ENCODE measurements at regions not wholly inside any gene's neighbourhood (a gene's known extent, or its start where the extent isn't known, plus 50 kb on each side); places are given as distances from the start of the nearest gene placed in this dataset.

DNA sequence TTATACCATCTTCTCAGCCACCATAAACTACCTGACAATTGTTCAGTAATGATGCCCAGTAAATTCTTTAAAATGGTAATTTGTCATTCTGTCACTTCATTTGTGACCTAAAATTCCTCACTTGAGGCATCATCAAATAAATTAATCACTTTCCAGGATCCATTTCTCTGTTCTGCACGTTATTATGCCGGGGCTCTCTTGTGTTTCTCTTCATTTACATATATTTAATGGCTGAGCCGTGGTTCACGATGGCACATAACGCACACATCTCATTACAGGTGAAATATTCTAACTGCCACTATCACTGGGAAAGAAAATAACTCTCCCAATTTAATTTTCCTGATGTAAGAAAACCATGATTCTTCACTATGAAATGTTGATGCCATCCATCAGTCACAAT is 529.6 kb downstream of the NR4A2 start:
- TF ChIP-seq, protein P1, sequence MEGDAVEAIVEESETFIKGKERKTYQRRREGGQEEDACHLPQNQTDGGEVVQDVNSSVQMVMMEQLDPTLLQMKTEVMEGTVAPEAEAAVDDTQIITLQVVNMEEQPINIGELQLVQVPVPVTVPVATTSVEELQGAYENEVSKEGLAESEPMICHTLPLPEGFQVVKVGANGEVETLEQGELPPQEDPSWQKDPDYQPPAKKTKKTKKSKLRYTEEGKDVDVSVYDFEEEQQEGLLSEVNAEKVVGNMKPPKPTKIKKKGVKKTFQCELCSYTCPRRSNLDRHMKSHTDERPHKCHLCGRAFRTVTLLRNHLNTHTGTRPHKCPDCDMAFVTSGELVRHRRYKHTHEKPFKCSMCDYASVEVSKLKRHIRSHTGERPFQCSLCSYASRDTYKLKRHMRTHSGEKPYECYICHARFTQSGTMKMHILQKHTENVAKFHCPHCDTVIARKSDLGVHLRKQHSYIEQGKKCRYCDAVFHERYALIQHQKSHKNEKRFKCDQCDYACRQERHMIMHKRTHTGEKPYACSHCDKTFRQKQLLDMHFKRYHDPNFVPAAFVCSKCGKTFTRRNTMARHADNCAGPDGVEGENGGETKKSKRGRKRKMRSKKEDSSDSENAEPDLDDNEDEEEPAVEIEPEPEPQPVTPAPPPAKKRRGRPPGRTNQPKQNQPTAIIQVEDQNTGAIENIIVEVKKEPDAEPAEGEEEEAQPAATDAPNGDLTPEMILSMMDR (IDR thresholded peaks at IDR 0.05), result no peak
- TF ChIP-seq POLR2A (IDR thresholded peaks at IDR 0.05), result no peak

Measured in right lobe of liver (tissue), 4 donors.